MM.1S (cell line): ENCODE measurements at regions not wholly inside any gene's neighbourhood (a gene's known extent, or its start where the extent isn't known, plus 50 kb on each side); places are given as distances from the start of the nearest gene placed in this dataset.
A peak's percentile ranks its signal among the peaks of the same experiment; 100 is the strongest.
"Not testable (repeated sequence)": the region's sequence is repeated elsewhere in the genome, so short reads cannot be mapped to it uniquely, and the experiment has no call there.

Source experiments
- DNase-seq: peaks from one replicate; pipeline ENCODE4 v3.0.0-alpha.2; 2015
- H2AFZ ChIP-seq: fragments of 300-600 bp; sonication (generic); 2 replicates; pipeline ENCODE4 v1.6.0; 2016; ENCODE audit warnings: antibody characterized with exemption, low read length
- H3F3A ChIP-seq: fragments of 300-600 bp; sonication (generic); 2 replicates; pipeline ENCODE4 v1.6.1; 2016; ENCODE audit warnings: mild to moderate bottlenecking, antibody characterized with exemption, low read length, moderate library complexity, mixed read lengths; ENCODE audit not compliant: insufficient read depth
- H3K27ac ChIP-seq: fragments of 300-600 bp; sonication (generic); 2 replicates; pipeline ENCODE4 v1.5.1; 2016; ENCODE audit warnings: mild to moderate bottlenecking, low read length
- H3K27me3 ChIP-seq: fragments of 300-600 bp; sonication (generic); replicated peaks from 2 replicates; pipeline ENCODE4 v1.6.0; 2016; ENCODE audit warnings: low read length; ENCODE audit not compliant: insufficient read depth
- H3K36me3 ChIP-seq: fragments of 300-600 bp; sonication (generic); replicated peaks from 2 replicates; pipeline ENCODE4 v1.6.1; 2016; ENCODE audit warnings: mild to moderate bottlenecking, low read length, mixed read lengths; ENCODE audit not compliant: insufficient read depth
- H3K4me1 ChIP-seq: fragments of 300-600 bp; sonication (generic); 2 replicates; pipeline ENCODE4 v1.6.1; 2016; ENCODE audit warnings: low read length, mixed read lengths
- H3K4me2 ChIP-seq: fragments of 300-600 bp; sonication (generic); 2 replicates; pipeline ENCODE4 v1.6.0; 2016; ENCODE audit warnings: low read depth, low read length
- H3K4me3 ChIP-seq: fragments of 300-600 bp; sonication (generic); 2 replicates; pipeline ENCODE4 v1.5.1; 2016; ENCODE audit warnings: low read length, mixed read lengths
- H3K79me2 ChIP-seq: fragments of 300-600 bp; sonication (generic); 2 replicates; pipeline ENCODE4 v1.6.1; 2016; ENCODE audit warnings: mixed run types, low read length, mixed read lengths
- H3K9ac ChIP-seq: fragments of 300-600 bp; sonication (generic); 2 replicates; pipeline ENCODE4 v1.6.1; 2016; ENCODE audit warnings: low read length, mixed read lengths
- H3K9me2 ChIP-seq: fragments of 300-600 bp; sonication (generic); replicated peaks from 2 replicates; pipeline ENCODE4 v1.6.1; 2016; ENCODE audit warnings: mild to moderate bottlenecking, low read length, mixed read lengths; ENCODE audit not compliant: insufficient read depth
- H3K9me3 ChIP-seq: fragments of 300-600 bp; sonication (generic); replicated peaks from 2 replicates; pipeline ENCODE4 v1.6.1; 2016; ENCODE audit warnings: mild to moderate bottlenecking, low read length, mixed read lengths; ENCODE audit not compliant: insufficient read depth
- H4K20me1 ChIP-seq: fragments of 300-600 bp; sonication (generic); 2 replicates; pipeline ENCODE4 v1.6.1; 2016; ENCODE audit warnings: mild to moderate bottlenecking, low read length, moderate library complexity, mixed read lengths; ENCODE audit not compliant: insufficient read depth
- EZH2 ChIP-seq: fragments of 300-600 bp; sonication (generic); optimal IDR thresholded peaks from 2 replicates; pipeline ENCODE3; 2017; ENCODE audit warnings: low read depth, mild to moderate bottlenecking, antibody characterized with exemption, low read length, mixed read lengths
- EZH2phosphoT487 ChIP-seq: fragments of 300-600 bp; sonication (generic); IDR thresholded peaks from 2 replicates; pipeline ENCODE4 v1.6.1; 2018; ENCODE audit warnings: antibody characterized with exemption, low read length
- TF ChIP-seq, protein P1 (sequence below): fragments of 300-600 bp; sonication (generic); IDR thresholded peaks from 2 replicates; pipeline ENCODE4 v1.5.1; 2016; ENCODE audit warnings: antibody characterized with exemption, low read length, mixed read lengths

DNA sequence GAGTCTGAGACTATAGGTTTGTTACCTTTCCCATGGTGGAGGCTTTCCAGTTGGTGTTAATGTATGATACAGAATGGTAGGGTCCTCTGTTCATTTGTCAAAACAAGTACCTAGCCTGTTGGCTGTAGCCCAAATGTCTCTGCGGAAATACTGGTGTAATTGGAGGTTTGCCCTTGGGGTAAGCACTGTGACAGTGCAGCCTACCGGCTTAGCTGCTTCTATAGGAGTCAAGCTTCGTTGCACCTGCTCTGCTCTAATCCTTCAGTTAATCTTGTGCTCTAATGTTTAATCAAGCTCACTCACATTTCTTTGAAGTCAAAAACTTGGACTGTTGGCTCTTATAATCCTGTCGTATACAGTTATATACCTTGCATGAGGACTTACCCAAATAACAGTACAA lies 203.4 kb downstream of the CCNG2 start:
- no peaks in the 10 kb centered on the region for H3F3A ChIP-seq
- no peak overlapping the region for H3K9ac ChIP-seq
- no peak overlapping the region for H2AFZ ChIP-seq
- no peak for DNase-seq
- no peaks in the 10 kb centered on the region for H3K36me3 ChIP-seq
- H3K9me3 ChIP-seq: no peaks in the 10 kb centered on the region
- no peaks in the 10 kb centered on the region for H3K4me1 ChIP-seq
- no peak overlapping the region for H3K4me3 ChIP-seq
- H3K27ac ChIP-seq: no peak overlapping the region
- H3K79me2 ChIP-seq: no peaks in the 10 kb centered on the region
- TF ChIP-seq, protein P1, sequence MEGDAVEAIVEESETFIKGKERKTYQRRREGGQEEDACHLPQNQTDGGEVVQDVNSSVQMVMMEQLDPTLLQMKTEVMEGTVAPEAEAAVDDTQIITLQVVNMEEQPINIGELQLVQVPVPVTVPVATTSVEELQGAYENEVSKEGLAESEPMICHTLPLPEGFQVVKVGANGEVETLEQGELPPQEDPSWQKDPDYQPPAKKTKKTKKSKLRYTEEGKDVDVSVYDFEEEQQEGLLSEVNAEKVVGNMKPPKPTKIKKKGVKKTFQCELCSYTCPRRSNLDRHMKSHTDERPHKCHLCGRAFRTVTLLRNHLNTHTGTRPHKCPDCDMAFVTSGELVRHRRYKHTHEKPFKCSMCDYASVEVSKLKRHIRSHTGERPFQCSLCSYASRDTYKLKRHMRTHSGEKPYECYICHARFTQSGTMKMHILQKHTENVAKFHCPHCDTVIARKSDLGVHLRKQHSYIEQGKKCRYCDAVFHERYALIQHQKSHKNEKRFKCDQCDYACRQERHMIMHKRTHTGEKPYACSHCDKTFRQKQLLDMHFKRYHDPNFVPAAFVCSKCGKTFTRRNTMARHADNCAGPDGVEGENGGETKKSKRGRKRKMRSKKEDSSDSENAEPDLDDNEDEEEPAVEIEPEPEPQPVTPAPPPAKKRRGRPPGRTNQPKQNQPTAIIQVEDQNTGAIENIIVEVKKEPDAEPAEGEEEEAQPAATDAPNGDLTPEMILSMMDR: no peak
- no peak for TF ChIP-seq EZH2phosphoT487
- no peak for TF ChIP-seq EZH2
- no peaks in the 10 kb centered on the region for H3K27me3 ChIP-seq
- no peaks in the 10 kb centered on the region for H4K20me1 ChIP-seq
- no peaks in the 10 kb centered on the region for H3K9me2 ChIP-seq
- no peak overlapping the region for H3K4me2 ChIP-seq

DNA sequence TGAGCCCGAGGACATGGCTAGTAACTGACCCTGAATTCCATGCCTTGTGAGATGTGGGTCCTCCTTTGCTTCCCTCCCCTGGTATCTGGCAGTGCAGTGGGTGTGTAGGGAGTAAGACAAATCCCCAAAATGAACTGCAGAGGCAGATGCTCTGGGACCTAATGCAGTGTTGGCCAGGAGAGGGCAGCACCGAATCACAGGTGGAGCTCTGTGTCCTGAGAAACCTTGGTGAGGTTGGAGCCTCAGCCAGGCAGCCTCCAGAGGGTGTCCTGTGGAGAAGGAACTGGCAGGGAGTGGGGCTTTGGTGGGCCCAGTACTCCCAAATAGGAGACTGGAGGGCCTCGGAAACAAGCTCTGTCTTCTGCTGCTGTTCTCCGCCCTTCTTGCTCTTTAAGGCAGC lies 209.9 kb downstream of the CCNG2 start:
- H3F3A ChIP-seq, H3K79me2 ChIP-seq, H3K9me3 ChIP-seq, H3K4me1 ChIP-seq, H4K20me1 ChIP-seq, H3K27me3 ChIP-seq, H3K4me3 ChIP-seq, H2AFZ ChIP-seq, H3K9ac ChIP-seq, H3K27ac ChIP-seq, H3K36me3 ChIP-seq, DNase-seq, H3K9me2 ChIP-seq, H3K4me2 ChIP-seq: not testable (repeated sequence)
- TF ChIP-seq, protein P1: peak; percentile 25; the same call in 1 of the 2 replicates

DNA sequence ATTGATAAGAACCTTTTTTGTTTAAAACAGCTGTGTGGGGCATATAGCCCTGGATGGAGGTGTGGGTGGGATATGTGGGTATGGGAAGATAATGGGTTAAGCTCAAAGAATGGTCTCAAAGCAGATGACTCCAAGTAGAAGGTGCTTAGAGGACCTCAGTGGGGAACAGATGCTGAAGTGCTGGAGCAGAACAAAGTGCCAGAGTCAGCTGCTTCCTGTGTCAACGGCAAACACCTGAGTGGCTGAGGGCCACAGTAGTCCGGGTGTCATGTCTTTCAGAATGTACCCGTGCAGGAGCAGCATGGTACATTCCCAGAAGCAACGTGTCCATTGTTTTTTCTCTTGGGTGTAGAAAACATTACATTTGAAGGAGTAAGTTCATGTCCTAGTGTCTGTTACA lies 210.6 kb downstream of the CCNG2 start:
- no peaks in the 10 kb centered on the region for H3K4me1 ChIP-seq
- H3K9ac ChIP-seq: no peak overlapping the region
- no peak overlapping the region for H3K27ac ChIP-seq
- H3K4me2 ChIP-seq: no peak overlapping the region
- no peaks in the 10 kb centered on the region for H3K79me2 ChIP-seq
- no peaks in the 10 kb centered on the region for H3F3A ChIP-seq
- H3K9me2 ChIP-seq: no peaks in the 10 kb centered on the region
- H3K9me3 ChIP-seq: no peaks in the 10 kb centered on the region
- H3K4me3 ChIP-seq: no peak overlapping the region
- no peak overlapping the region for H2AFZ ChIP-seq
- TF ChIP-seq EZH2phosphoT487 (no peak), EZH2 (no peak)
- TF ChIP-seq, protein P1: no peak
- no peaks in the 10 kb centered on the region for H4K20me1 ChIP-seq
- no peak for DNase-seq
- H3K27me3 ChIP-seq: no peaks in the 10 kb centered on the region
- no peaks in the 10 kb centered on the region for H3K36me3 ChIP-seq

DNA sequence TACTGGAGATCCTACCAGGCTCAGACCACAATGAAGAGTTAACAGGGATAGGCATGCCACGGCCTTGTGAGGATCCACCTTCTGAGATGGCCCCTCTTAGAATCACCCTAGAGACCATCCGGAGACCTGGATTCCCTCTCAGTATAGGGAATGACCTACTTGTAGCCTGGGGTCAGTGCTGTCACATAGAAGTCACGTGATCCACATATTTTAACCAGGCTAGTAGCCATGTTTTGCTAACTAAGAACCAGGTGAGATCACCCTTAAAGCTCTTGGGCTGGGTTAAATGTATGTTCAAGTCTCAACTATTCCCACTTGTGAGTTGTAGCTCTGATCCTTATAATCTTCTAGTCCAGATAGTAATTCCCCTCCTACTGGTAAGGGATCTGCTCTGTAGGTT lies 215.4 kb downstream of the CCNG2 start:
- no peak overlapping the region for H2AFZ ChIP-seq
- H3K9ac ChIP-seq: no peak overlapping the region
- H3K27ac ChIP-seq: no peak overlapping the region
- H3K4me2 ChIP-seq: no peak overlapping the region
- H3K9me3 ChIP-seq: no peaks in the 10 kb centered on the region
- H4K20me1 ChIP-seq: no peaks in the 10 kb centered on the region
- H3K27me3 ChIP-seq: no peaks in the 10 kb centered on the region
- no peaks in the 10 kb centered on the region for H3K4me1 ChIP-seq
- H3K36me3 ChIP-seq: no peaks in the 10 kb centered on the region
- TF ChIP-seq EZH2 (no peak), EZH2phosphoT487 (no peak)
- TF ChIP-seq, protein P1: no peak
- H3K79me2 ChIP-seq: no peaks in the 10 kb centered on the region
- H3K4me3 ChIP-seq: no peak overlapping the region
- H3K9me2 ChIP-seq: no peaks in the 10 kb centered on the region
- H3F3A ChIP-seq: no peaks in the 10 kb centered on the region
- no peak for DNase-seq
